Type B pancreatic cell (in vitro differentiated cells): ENCODE measurements at regions not wholly inside any gene's neighbourhood (a gene's known extent, or its start where the extent isn't known, plus 50 kb on each side); places are given as distances from the start of the nearest gene placed in this dataset.

Experiments used
- DNase-seq: peaks from one replicate; pipeline ENCODE4 v3.0.0; 2021; ENCODE audit warnings: mixed read lengths; ENCODE audit not compliant: unreplicated experiment; ENCODE audit errors: extremely low spot score
- H3K27ac Mint-ChIP-seq: 2 replicates; pipeline ENCODE4 v1.8.0; 2021; ENCODE audit warnings: mild to moderate bottlenecking, mixed read lengths
- H3K27me3 Mint-ChIP-seq: 2 replicates; pipeline ENCODE4 v1.8.0; 2021; ENCODE audit warnings: mixed read lengths
- H3K36me3 Mint-ChIP-seq: 2 replicates; pipeline ENCODE4 v1.8.0; 2021; ENCODE audit warnings: mixed read lengths
- H3K4me1 Mint-ChIP-seq: one replicate; pipeline ENCODE4 v1.8.0; 2021; ENCODE audit warnings: mixed read lengths; ENCODE audit not compliant: unreplicated experiment
- H3K4me3 Mint-ChIP-seq: 2 replicates; pipeline ENCODE4 v1.8.0; 2021; ENCODE audit warnings: mild to moderate bottlenecking, mixed read lengths
- H3K9me3 Mint-ChIP-seq: 2 replicates; pipeline ENCODE4 v1.8.0; 2021; ENCODE audit warnings: mixed read lengths
- CTCF ChIP-seq: fragments of 200-600 bp; sonication (generic); conservative IDR thresholded peaks from 2 replicates; pipeline ENCODE4 v1.5.0; 2021; ENCODE audit warnings: antibody characterized with exemption, mild to moderate bottlenecking

GRCh38 chr1:5324883-5325282 lies 667.3 kb downstream of the NPHP4 start:
- Mint-ChIP-seq H3K4me3 (no peak overlapping the region), H3K4me1 (no peaks in the 10 kb centered on the region), H3K27ac (no peak overlapping the region), H3K9me3 (peaks cover 13% of the 10 kb centered on the region), H3K36me3 (no peaks in the 10 kb centered on the region), H3K27me3 (peaks cover 13% of the 10 kb centered on the region)
- no peak for DNase-seq
- TF ChIP-seq CTCF = no peak

- no peaks in the 10 kb centered on the region for H3K4me1 Mint-ChIP-seq
Observed at GRCh38 chr1:5318143-5318816, 663.9 kb downstream of the AJAP1 start.

GRCh38 chr1:5317391-5317790 lies 663.0 kb downstream of the AJAP1 start:
- Mint-ChIP-seq H3K27me3 (peaks cover 15% of the 10 kb centered on the region), H3K4me3 (no peak overlapping the region), H3K36me3 (no peaks in the 10 kb centered on the region), H3K27ac (no peak overlapping the region), H3K9me3 (peaks cover 8% of the 10 kb centered on the region), H3K4me1 (no peaks in the 10 kb centered on the region)
- DNase-seq = no peak
- TF ChIP-seq CTCF = no peak

More at GRCh38 chr1:5318143-5318816, 663.9 kb downstream of the AJAP1 start:
- no peak overlapping the region for H3K4me3 Mint-ChIP-seq
- peaks cover 8% of the 10 kb centered on the region for H3K9me3 Mint-ChIP-seq
- no peaks in the 10 kb centered on the region for H3K36me3 Mint-ChIP-seq
- H3K27me3 Mint-ChIP-seq = peaks cover 19% of the 10 kb centered on the region
- no peak for DNase-seq
- TF ChIP-seq CTCF = no peak
- H3K27ac Mint-ChIP-seq = no peak overlapping the region

- no peaks in the 10 kb centered on the region for H3K9me3 Mint-ChIP-seq
- no peaks in the 10 kb centered on the region for H3K36me3 Mint-ChIP-seq
- peaks cover 23% of the 10 kb centered on the region for H3K27me3 Mint-ChIP-seq
- H3K4me3 Mint-ChIP-seq = no peak overlapping the region
- no peak overlapping the region for H3K27ac Mint-ChIP-seq
- no peak for DNase-seq
- H3K4me1 Mint-ChIP-seq = no peaks in the 10 kb centered on the region
- no peak for TF ChIP-seq CTCF
Observed at GRCh38 chr1:5312862-5313261, 658.5 kb downstream of the AJAP1 start.

- Mint-ChIP-seq H3K27ac (no peak overlapping the region), H3K27me3 (peaks cover 19% of the 10 kb centered on the region), H3K4me3 (no peak overlapping the region), H3K9me3 (no peaks in the 10 kb centered on the region), H3K36me3 (no peaks in the 10 kb centered on the region), H3K4me1 (no peaks in the 10 kb centered on the region)
- no peak for DNase-seq
- TF ChIP-seq CTCF = no peak
Observed at GRCh38 chr1:5312293-5312674, 657.9 kb downstream of the AJAP1 start.
